OCI-M2 (cell line): ENCODE measurements at regions not wholly inside any gene's neighbourhood (a gene's known extent, or its start where the extent isn't known, plus 50 kb on each side); places are given as distances from the start of the nearest gene placed in this dataset.
"Not testable (repeated sequence)": the region's sequence is repeated elsewhere in the genome, so short reads cannot be mapped to it uniquely, and the experiment has no call there.

Experiments used
- DNase-seq: peaks from one replicate; lab custom pipeline; 2025; ENCODE audit not compliant: unreplicated experiment; lab: John Stamatoyannopoulos, UW

DNA sequence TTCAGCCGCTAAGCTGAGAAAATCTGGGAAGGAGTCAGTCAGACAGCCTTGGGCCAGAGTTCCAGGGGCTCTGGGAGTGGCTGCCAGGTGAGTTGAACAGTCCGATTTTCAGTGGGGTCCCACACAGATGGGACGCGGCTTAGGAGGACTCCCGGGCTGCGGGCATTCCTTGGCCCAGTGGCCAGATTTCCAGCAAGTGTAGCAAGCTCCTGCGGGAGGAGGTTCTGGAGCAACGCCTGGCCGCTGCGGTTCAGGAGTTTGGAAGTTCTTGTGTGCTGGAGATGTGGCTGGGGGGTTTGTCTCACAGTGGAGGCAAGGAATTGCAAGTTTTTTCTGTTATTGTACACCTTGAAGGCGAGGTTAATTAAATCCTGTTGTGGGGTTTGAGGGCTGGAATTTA, 1020.1 kb upstream of the MANEA start:
- not testable (repeated sequence) for DNase-seq

DNA sequence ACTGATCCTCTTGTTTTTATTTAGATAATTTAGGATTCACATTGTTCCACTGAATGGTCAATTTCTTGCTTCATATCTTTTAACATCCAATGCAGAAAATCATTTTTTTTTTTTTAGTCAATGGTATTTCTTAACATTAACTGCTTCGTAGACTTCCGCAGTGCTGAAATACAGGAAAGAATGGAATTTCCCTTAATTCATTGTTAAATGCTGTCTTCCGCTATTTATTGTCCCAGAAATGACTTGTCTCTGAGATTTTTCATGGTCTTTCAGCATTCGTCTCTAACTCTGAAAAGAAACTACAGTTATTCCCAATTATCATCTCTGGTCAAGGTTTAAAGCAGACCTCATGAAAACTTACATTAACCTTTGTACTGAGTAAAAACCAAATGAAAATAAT, 1029.1 kb upstream of the MANEA start:
- DNase-seq, result no peak

DNA sequence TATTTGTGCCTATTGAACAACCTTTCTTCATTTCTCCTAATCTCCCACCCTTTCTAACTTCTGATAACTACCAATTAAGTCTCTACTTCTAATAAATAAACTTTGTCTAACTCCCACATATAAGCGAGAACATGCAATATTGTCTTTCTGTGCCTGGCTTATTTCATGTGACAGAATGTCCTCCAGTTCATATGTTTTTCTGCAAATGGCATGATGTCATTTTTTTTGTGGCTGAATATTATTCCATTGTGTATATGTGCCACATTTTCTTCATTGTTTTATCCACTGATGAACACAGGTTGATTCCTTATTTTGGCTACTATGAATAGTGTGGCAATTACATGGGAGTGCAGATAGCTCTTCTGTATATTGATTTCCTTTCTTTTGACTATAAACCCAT, 1041.5 kb upstream of the MANEA start:
- no peak for DNase-seq

DNA sequence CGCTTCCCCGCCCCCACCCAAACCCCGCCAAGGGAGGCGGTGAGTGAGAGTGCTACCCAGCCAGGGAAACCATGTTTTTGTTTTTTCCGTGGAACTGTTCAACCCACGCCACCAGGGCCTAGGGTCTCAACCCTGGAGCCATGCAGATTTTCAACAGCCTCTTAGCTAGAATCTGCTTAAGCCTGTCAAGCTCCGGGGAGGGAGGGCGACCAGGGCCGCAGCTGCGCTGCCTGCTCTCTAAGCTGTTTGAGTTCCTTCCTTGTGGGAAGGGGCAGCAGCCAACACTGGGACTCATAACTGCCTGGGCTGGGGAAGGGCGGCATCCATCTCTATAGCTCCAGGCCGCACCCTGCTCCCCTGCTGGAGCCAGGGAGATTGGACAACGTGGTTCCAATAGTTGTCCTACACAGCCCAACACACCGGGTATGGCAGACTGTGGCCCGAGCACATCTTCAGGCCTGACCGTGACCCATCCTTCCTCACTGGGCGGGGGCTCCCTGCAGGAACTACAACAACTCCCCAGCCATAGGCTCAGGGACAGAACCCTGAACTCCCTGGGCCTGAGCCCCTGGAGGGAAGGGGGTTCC, 1065.7 kb upstream of the MANEA start:
- DNase-seq, result no peak

DNA sequence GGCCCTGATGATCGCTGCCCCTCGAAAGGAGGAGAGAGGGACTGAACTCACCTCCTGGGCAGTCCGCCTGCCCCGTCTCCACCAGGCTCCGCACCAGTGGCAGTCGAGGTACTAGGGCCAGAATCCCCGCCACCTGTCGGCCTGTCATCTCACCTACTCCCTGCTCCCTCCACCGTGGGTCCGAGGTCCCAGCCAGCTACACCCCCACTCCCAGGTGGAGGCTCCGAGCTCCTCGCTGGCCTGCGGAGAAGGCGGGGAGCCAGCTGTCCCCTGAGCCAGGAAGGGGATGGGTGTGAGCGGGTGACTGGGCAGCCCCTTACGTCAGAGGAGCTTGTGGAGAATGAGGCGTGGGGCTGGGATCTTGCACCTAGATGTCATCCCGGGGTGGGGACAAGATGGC, 1066.5 kb upstream of the MANEA start:
- no peak for DNase-seq

DNA sequence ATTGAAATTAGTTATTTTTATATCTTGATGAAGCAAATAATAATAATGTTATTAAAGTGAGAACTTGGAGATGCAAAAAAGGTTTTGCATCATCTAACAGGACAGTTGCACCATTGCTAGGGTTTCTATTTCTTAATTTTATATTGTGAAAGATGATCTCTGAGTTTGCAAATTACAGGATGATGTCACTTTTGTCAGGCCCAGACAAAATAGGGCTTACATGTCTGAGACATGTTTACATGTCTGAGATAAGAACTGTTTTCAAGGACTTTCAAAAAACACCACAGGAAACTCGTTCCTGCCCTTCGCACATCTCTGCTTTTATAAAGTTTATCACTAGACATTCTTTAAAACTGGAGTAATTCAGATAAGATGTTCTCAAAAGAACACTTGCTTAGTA, 1075.8 kb upstream of the MANEA start:
- DNase-seq, result no peak

DNA sequence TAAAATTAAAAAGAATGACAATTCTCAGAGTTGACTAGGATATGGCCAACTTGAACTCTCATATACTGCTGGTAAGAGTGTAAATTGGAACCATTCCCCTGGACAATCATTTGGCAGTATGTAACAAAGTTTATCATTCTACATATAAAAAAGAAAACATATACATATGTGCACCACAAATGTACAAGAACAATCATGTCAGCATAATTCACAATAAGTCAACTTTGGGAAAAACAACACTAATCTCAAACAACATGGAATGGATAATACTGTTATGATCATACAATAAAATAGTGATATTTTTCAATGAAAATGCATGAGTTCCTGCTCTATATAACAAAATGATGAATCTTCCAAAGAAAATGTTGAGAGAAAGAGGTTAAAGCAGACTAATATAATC, 1078.7 kb upstream of the EPHA7 start:
- DNase-seq, result no peak

DNA sequence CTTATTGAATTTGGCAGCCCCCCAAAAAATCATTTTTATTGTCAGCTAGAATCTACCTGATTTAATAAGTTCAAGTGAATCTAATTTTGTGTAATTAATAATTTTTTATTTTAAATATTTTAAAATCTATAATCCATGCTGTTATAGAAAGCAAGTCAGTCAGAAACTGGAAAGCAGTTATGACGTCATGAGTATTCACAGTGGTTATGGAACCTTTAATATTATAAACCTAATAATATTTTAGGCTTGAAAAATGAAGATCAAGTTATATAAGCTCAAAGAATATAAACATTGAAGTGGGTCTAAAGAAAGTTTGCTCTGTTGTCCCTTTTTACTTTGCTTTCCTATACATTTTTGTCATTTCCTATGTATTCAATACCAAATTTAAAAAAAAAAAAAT, 1075.1 kb upstream of the EPHA7 start:
- DNase-seq, result no peak

DNA sequence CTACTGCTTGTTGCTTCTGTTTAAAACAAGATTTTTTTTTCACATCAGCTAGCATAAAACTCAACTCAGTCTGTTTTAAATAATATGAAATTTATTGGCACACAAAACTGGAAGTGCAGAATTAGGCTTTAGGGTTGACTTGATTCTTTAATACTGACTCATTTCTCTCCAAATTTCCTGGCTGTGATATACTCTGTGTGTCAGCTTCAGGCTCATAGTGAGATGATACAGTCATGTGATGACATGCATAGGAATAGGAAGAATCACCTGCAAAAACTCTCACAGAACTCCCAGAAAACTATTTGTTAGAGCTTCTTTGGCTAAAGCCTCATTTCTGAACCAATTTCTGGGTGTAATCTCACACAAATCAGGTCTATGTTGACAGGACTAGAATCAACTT, 1068.0 kb upstream of the EPHA7 start:
- no peak for DNase-seq

DNA sequence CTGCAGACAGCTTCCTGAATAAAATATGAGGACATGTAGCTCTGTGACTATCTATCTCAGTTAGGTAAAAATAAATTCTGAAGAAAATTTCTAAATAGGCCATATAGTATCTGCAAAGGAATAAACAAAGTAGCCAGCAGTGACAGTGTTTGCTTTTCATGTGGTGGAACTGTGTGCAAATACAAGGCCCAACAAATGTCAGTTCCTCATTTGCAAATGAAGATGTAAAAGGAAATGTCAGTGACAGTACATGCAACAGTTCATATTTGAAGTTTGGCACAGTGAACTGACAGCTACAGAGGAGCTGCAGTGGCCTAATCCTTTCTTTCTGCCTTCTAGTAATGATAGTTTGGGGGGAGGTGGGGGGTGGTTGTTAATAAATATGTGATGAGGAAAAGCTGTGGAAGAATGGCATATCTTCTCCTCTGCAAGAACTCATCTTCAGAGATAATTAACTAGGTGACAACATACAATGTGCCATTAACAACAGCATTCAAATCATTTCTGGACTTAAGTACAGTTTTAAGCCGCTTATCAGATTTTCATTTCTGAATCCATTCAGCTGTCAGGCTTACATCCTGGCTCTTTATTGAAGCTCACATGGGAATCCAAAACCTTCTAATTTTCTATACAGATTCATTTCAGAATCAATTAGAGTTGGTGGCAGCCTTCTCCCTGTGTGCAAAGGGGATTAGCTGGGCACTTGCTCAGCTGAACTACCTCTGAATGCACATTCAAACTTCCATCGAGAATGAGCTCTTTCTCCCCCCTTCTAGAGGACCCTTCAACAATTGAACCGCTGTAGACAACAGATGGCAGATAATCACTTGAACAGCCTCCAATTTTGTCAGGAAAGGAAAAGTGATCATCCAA, 1059.0 kb upstream of the EPHA7 start:
- no peak for DNase-seq

DNA sequence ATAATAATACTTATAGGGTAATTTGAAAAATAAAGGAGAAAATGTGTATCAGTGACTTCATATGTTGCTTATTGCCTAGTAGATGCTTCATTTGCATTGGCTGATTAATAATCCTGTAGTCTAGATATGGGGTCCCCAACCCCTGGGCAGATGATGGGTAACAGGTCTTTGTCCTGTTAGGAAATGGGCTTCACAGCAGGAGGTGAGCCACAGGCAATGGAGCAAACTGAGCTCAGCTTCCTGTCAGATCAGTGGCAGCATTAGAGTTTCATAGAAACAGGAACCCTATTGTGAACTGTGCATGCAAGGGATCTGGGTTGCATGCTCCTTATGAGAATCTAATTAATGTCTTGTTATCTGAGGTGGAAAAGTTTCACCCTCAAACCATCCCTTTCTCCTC, 1049.5 kb upstream of the EPHA7 start:
- DNase-seq, result no peak

DNA sequence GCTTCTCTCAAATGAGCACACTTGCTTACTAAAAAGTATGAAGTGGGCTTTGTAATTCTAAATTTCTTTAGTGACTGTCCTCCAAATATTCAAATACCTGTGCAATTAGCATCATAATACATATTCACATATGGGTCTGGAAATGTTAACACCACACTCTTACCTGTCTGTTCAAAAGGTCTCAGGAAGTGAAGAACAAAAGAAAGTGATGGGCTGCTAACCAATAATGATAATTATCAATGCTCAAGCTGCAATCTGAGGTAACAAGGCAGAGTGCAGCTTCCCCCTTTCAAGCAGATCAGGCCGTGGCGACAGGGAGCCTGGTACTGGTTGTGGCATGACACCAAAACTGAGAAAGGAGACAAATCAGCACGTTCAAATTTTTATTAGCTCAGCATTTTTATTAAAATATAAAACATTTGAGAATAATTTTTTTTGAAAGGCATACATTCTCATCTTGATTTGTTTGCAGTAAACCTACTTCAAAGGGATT, 1044.7 kb upstream of the EPHA7 start:
- no peak for DNase-seq

DNA sequence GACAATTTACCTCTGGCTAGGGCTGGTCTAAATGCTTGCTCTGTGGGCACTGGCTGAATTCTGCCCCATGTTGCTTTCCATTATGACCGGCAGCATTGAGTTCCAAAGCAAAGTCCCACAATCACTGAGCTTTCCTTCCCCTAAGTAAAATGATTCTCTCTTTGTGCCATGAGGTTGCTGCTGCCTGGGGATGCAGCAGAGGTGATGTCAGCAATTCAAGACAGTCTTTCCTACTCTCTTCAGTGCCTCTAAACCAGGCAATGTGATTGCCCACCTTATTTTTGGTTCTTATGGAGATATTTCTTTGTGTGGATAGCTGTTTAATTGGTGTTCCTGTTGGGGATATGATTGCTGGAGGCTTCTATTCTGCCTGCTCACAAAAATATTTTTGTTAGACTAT, 1043.9 kb upstream of the EPHA7 start:
- DNase-seq, result no peak

DNA sequence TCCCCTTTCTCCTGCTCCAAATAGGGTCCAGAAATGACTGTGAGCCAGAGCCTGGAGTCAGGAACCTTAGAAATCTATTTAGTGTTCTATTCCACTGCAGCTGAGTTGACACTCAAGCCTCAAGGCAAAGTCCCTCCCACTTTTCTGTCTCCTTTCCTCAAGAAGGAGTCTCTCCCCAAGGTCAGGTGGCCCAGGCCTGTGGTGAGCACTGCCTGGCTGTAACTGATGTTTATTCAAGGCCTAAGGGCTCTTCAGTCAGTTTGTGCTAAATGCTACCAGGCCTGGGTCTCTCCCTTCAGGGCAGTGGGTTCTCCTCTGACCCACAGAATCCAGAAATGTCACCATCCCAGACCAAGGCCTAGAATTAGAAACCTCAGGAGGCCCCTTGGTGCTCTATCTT, 1042.9 kb upstream of the EPHA7 start:
- DNase-seq, result no peak

DNA sequence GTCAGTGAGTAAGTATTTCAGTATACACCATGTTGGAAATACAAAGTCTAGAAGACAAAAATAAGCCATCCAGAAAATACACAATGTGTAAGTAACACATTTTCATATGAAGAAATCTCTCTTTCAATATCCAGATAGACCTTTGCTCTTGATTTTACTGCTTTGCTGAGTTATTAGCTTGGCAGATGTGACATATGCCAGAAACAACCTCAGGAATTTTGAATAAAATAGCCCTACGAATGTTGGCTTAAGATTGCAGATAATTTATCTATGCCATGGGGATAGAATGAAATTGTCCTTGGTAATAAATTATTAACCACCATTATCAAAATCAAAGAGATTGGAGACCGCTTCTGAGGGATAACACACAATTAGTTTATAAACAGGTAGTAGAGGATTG, 1036.9 kb upstream of the EPHA7 start:
- DNase-seq, result no peak

DNA sequence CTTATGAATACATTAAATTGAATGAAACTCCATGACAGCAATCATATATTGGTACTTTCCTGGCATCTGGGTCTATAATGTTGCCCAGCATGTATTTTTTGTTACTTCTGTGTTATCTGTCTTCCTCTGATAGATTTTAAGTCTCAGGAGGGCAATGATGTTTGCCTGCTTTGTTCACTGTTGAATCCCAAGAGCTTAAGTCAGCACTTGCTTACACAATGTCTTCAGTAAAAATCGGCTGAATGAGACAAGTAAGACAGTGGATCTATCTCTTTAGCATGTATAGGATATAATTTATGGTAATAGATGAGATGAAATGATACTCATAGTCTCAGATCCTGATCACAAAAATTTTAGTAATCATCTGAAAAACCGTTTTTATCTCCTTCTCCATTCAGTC, 1034.9 kb upstream of the EPHA7 start:
- no peak for DNase-seq

DNA sequence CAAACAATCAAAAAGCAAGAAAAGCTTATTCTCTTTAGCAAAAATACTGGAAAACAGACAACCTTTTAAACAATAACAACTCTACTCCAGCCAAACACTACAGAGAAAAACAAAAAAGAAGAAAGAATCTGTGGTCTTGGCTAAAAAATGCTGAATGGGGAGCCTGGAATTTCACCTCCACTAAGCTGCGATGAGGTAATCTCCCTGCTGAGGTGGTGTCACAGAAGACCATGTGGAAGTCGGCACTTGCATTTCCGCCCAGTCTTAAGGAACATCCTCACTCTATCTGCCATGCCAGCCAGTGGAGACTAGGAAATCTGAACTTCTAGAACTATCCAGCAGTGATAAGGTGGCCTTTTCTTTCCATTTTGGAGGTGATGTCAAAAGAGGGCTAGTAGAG, 1026.8 kb upstream of the EPHA7 start:
- no peak for DNase-seq

DNA sequence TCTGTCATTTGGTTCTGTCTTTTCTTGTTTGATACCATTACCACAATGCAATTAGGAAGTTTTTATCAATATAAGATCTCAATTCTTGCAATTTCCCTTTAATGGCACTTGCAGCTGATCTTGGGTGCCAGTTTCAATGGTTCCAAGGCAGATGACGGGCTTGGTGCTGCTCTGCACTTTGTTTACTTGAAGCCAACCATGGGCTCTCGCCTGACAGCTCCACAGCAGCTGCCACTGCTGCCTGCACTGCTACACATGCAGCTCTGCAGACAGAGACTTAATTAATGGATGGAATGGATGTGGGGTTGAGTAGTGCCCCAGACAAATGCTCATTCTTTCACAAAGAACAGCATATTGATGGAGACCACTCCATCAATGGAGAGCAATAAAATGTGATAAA, 1024.3 kb upstream of the EPHA7 start:
- no peak for DNase-seq

DNA sequence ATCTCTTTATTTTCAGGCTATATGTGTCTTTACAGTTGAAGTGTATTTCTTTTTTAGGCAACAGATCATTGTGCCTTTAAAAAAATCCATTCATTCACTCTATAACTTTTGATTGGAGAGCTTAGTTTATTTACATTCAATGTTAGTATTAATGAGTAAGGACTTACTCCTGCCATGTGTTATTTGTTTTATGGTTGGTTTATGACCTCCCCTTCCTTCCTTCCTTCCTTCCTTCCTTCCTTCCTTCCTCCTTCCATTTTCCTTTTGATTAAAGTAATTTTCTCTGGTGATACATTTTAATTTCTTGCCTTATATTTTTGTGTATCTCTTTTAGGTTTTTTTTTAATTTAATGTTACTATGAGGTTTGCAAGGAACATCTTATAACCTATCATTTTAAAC, 1005.3 kb upstream of the EPHA7 start:
- no peak for DNase-seq

DNA sequence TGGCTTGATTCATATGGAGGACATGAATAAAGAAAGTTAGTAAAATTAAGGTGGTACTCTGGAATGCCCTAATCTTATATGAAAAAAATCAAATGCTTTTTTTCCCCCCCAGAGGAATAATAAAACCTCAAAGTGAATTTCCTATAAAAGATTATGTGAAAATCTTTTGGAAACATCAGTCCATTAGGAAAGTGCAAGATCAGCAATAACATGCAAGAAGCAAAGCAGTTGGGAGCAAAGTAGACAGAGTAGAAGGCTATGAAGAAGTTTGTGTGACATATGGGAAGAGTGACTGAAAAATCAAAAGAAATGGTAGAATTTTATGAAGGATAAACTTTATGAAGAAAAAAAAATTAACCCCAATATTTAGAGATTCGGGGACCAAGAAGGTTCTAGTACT, 998.0 kb upstream of the EPHA7 start:
- DNase-seq, result no peak

DNA sequence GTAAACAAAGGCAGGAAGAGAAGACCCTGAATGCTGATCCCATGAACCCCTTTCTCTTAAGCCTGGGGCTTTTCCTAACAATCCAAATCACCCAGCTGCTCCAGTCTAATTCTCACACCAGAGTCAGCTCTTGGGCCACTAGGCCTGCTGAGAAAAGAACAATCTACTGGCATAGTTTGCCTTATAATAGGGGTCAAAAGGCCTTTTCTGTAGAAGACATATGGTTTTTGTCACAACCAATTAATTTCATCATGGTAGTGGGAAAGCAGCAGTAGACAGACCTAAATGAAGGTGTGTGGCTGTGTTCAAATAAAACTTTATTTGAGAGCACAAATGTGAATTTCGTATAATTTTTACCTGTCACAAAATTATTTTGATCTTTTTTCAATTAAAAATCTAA, 994.7 kb upstream of the EPHA7 start:
- DNase-seq, result no peak

DNA sequence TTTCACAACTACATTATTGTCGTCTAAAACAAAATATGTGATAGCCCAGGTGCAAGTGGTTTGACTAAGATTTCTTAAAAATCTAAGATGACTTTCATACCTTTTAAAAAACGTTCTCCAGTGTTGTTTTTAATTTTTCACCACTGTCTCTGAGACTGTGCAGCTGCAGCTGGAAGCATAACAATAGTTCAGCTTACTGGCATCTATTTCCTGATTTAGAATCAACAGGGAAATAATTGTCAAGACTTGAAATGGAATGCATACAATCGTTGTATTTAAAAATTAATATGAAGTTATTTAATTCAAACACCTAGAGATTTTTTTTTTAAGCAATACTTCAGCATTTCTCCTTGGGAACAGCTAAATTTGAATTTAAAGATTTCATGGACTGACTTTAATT, 982.0 kb upstream of the EPHA7 start:
- DNase-seq, result no peak

DNA sequence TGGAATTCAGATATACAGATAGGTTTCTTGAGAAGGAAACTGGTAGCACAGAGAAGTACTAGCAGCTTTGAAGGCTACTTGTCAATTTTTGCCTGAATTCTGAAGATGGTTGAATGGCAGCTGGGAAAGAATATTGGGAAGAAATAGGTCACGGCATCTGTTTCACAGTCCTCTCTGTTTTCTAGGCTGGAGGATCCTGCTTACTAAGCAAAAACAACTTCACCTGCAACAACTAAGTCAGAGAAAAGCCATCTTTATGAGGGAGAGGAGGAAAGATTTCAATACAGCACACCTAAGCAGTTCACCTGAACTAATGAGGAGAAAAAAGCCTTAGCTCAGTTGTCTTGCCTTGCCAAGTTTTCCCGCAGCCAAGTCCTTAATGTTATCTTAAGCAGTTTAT, 975.5 kb upstream of the EPHA7 start:
- DNase-seq, result no peak
